ENCODE measurements at regions not wholly inside any gene's neighbourhood (a gene's known extent, or its start where the extent isn't known, plus 50 kb on each side); places are given as distances from the start of the nearest gene placed in this dataset.

- TF ChIP-seq CTCF (IDR thresholded peaks at IDR 0.05) (no peak), NR3C1 (CRISPR knock-in tag; conservative IDR thresholded peaks at IDR 0.05; ENCODE audit: low read depth) (no peak), ZBTB43 (CRISPR knock-in tag; IDR thresholded peaks at IDR 0.05) (no peak), HMGXB4 (CRISPR knock-in tag; IDR thresholded peaks at IDR 0.05) (no peak), CBFB (CRISPR knock-in tag; IDR thresholded peaks at IDR 0.05; ENCODE audit: low read depth) (no peak), SP1 (CRISPR knock-in tag; conservative IDR thresholded peaks at IDR 0.05) (no peak), KAT7 (CRISPR knock-in tag; IDR thresholded peaks at IDR 0.05; ENCODE audit: borderline replicate concordance) (no peak), IRF2 (CRISPR knock-in tag; IDR thresholded peaks at IDR 0.05; ENCODE audit: borderline replicate concordance, low read depth) (no peak), SMAD3 (CRISPR knock-in tag; IDR thresholded peaks at IDR 0.05; ENCODE audit: borderline replicate concordance) (no peak), SMAD4 (CRISPR knock-in tag; IDR thresholded peaks at IDR 0.05) (no peak), ZNF532 (CRISPR knock-in tag; IDR thresholded peaks at IDR 0.05; ENCODE audit: borderline replicate concordance) (no peak), STAT6 (CRISPR knock-in tag; conservative IDR thresholded peaks at IDR 0.05; ENCODE audit: low read depth) (no peak), TCF7 (CRISPR knock-in tag; IDR thresholded peaks at IDR 0.05; ENCODE audit: low read depth) (no peak)
- TF ChIP-seq, protein P1, sequence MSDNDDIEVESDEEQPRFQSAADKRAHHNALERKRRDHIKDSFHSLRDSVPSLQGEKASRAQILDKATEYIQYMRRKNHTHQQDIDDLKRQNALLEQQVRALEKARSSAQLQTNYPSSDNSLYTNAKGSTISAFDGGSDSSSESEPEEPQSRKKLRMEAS (CRISPR knock-in tag; IDR thresholded peaks at IDR 0.05): no peak
Measured at GRCh38 chr3:153567011-153567410, 405.0 kb downstream of the RAP2B start.

Data from WTC11 (cell line).